ENCODE measurements at regions not wholly inside any gene's neighbourhood (a gene's known extent, or its start where the extent isn't known, plus 50 kb on each side); places are given as distances from the start of the nearest gene placed in this dataset.

DNA sequence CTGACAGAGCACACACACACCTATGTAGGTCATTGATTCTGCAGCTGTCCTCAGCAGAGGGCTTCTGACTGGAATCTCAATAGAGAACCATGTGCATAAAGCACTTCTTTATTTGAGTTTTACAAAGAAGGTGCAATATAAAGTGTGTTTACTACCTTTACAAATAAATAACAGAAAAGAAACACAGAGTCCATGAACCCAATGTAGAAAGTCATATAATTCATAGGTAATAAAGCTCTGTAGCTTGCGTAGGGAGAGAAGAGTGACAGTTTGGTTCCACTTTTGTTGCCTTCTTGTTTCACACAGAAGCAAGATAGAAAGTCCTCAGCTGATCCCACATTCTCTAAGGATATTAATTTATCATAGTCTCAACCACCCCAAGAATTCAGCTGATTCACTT is 149.5 kb downstream of the GABRG2 start:
- no peak overlapping the region for H3K4me2 ChIP-seq (ENCODE audit: low read depth, low read length)
- dilution Hi-C loops (cut with HindIII; ENCODE audit: low sequenced_read_pairs, unreplicated experiment), result no loop called here
- no peak overlapping the region for H2AK5ac ChIP-seq (ENCODE audit: low read depth, low read length)
- no peak overlapping the region for H2AFZ ChIP-seq (replicated peaks; ENCODE audit: low read length, poor library complexity)
- no peak overlapping the region for H3K56ac ChIP-seq (ENCODE audit: extremely low read depth, insufficient read depth, low read length)
- no peak overlapping the region for H3K4me3 ChIP-seq (ENCODE audit: insufficient read depth, low read depth, low read length)
- H4K5ac ChIP-seq (ENCODE audit: low read depth, low read length), result no peak overlapping the region
- DNase-seq (no peak), ATAC-seq (ENCODE audit: low read depth) (no peak)
- no peaks in the 10 kb centered on the region for H3K27me3 ChIP-seq (ENCODE audit: control insufficient read depth, insufficient read depth, low read length)
- no peak overlapping the region for H3K18ac ChIP-seq (ENCODE audit: low read depth, low read length)
- no peaks in the 10 kb centered on the region for H4K20me1 ChIP-seq (ENCODE audit: insufficient read depth, low read length)
- H2BK15ac ChIP-seq (ENCODE audit: low read depth, low read length), result no peak overlapping the region
- H2BK20ac ChIP-seq (ENCODE audit: low read depth, low read length), result no peak overlapping the region
- no TSS peak for BruUV-seq (replicated peaks)
- ChIA-PET CTCF (no interaction called here), POLR2A (ENCODE audit: unreplicated experiment) (no interaction called here)
- no peak overlapping the region for H4K91ac ChIP-seq (ENCODE audit: insufficient read depth, low read depth, low read length)
- no peaks in the 10 kb centered on the region for H3K36me3 ChIP-seq (ENCODE audit: control insufficient read depth, insufficient read depth, low read length)
- H2BK5ac ChIP-seq (ENCODE audit: low read depth, low read length, poor library complexity, severe bottlenecking), result no peak overlapping the region
- no peak overlapping the region for H4K8ac ChIP-seq (ENCODE audit: low read depth in 2 of 2, low read length in 2 of 2)
- in situ Hi-C loops (cut with MboI; ENCODE audit: low sequenced_read_pairs), result no loop called here
- intact Hi-C loops (cut with micrococcal nuclease), result no loop called here
- no CpG with 5 or more reads among the region's 1 CpG for WGBS, 2 experiments (ENCODE audit: extremely low coverage in 2 of 2, insufficient read length in 1 of 2)
- no peak overlapping the region for H2BK120ac ChIP-seq (ENCODE audit: low read depth, low read length)
- H3K27ac ChIP-seq (ENCODE audit: insufficient read depth, low read length), result no peak overlapping the region
- H3K9me1 ChIP-seq (ENCODE audit: insufficient read depth, low read length), result no peaks in the 10 kb centered on the region
- no peak overlapping the region for H3K14ac ChIP-seq (replicated peaks; ENCODE audit: low read depth, low read length)
- H3K79me1 ChIP-seq (ENCODE audit: low read depth in 1 of 2, low read length in 2 of 2), result no peaks in the 10 kb centered on the region
- H3K9ac ChIP-seq (ENCODE audit: low read depth, low read length), result no peak overlapping the region
- H3K4ac ChIP-seq (ENCODE audit: low read depth, low read length), result no peak overlapping the region
- no peak overlapping the region for H3K23ac ChIP-seq (ENCODE audit: low read depth, low read length)
- no peak overlapping the region for H2AK9ac ChIP-seq (replicated peaks; ENCODE audit: low read depth, low read length, poor library complexity)
- H3K9me3 ChIP-seq (ENCODE audit: control insufficient read depth, insufficient read depth, low read length), result peaks cover 12% of the 10 kb centered on the region
- no peak for TF ChIP-seq RFX5 (IDR thresholded peaks at IDR 0.05; ENCODE audit: low read depth, low read length)
- TF ChIP-seq SMC3 (IDR thresholded peaks at IDR 0.05; ENCODE audit: low read depth, low read length), result no peak
- no peak for TF ChIP-seq NFE2L2 (IDR thresholded peaks at IDR 0.05; ENCODE audit: low read depth, low read length)
- TF ChIP-seq RAD21 (IDR thresholded peaks at IDR 0.05; ENCODE audit: low read length), result no peak
- TF ChIP-seq USF2 (IDR thresholded peaks at IDR 0.05; ENCODE audit: low read depth, low read length), result no peak
- TF ChIP-seq MXI1 (IDR thresholded peaks at IDR 0.05; ENCODE audit: borderline replicate concordance, low read depth, low read length), result no peak
- TF ChIP-seq MAZ (IDR thresholded peaks at IDR 0.05; ENCODE audit: borderline replicate concordance, low read depth, low read length), result no peak
- TF ChIP-seq CHD1 (IDR thresholded peaks at IDR 0.05; ENCODE audit: low read depth, low read length), result no peak
- H3K4me1 ChIP-seq (ENCODE audit: control insufficient read depth, insufficient read depth, low read length), result no peaks in the 10 kb centered on the region

Measured in IMR-90 (cell line).